Endothelial cell of umbilical vein (primary cell): ENCODE measurements at regions not wholly inside any gene's neighbourhood (a gene's known extent, or its start where the extent isn't known, plus 50 kb on each side); places are given as distances from the start of the nearest gene placed in this dataset.

Experiments used
- BruUV-seq: library from RNA; stranded (reverse); fragments of 400-500 nt; replicated peaks from 2 replicates; lab custom pipeline; 2021; lab: Mats Ljungman, UMichigan
- CTCF ChIA-PET: fragments of 300-600, 350-600 bp; sonication (Branson Sonifier 250); formaldehyde crosslinking; loops from one replicate; lab custom pipeline; 2021; ENCODE audit warnings: antibody characterized with exemption, inconsistent platforms; lab: Charles Lee
- POLR2A ChIA-PET: fragments of 300-600, 350-600 bp; sonication (Branson Sonifier 250); formaldehyde crosslinking; loops from one replicate; lab custom pipeline; 2021; ENCODE audit warnings: antibody characterized with exemption, inconsistent platforms; lab: Charles Lee
- DNase-seq: peaks from one replicate; pipeline ENCODE4 v3.0.0-alpha.2; 2011; ENCODE audit warnings: low read depth, low spot score
- FAIRE-seq: peaks from 2 replicates; lab custom pipeline; 2011; peaks lifted over from hg19 to GRCh38; lab: Jason Lieb, UNC
- H2AFZ ChIP-seq: 2 replicates; pipeline ENCODE4 v1.6.0; 2012; ENCODE audit warnings: low read depth, low read length, control low read depth, inconsistent platforms
- H3K27ac ChIP-seq: 2 replicates; pipeline ENCODE4 v1.5.1; 2011; ENCODE audit warnings: low read depth, mild to moderate bottlenecking, control low read depth, low read length, moderate library complexity; ENCODE audit not compliant: insufficient read depth
- H3K27me3 ChIP-seq, 2 experiments: 2 replicates each; pipeline versions ENCODE4 v1.6.0 to v1.6.1; 2011; ENCODE audit warnings: low read length in 2 of 2, mixed read lengths in 1 of 2; ENCODE audit not compliant: control insufficient read depth in 2 of 2, insufficient read depth in 2 of 2
- H3K36me3 ChIP-seq, 2 experiments: 2 replicates in 1 of 2; 3 replicates in 1 of 2; pipeline ENCODE4 v1.5.1; 2011; ENCODE audit warnings: low read length in 2 of 2, mild to moderate bottlenecking in 1 of 2, moderate library complexity in 1 of 2; ENCODE audit not compliant: control insufficient read depth in 2 of 2, insufficient read depth in 2 of 2; ENCODE audit errors: extremely low read depth in 1 of 2
- H3K4me1 ChIP-seq: 3 replicates; pipeline ENCODE4 v1.5.1; 2011; ENCODE audit warnings: mild to moderate bottlenecking, low read length; ENCODE audit not compliant: control insufficient read depth, insufficient read depth; ENCODE audit errors: extremely low read depth
- H3K4me2 ChIP-seq: 2 replicates; pipeline ENCODE4 v1.6.1; 2011; ENCODE audit warnings: low read length, control low read depth, mixed read lengths; ENCODE audit not compliant: insufficient read depth
- H3K4me3 ChIP-seq, 3 experiments: fragments of 200-600 bp in 1 of 3; sonication (generic), shearing (Covaris generic) in 1 of 3; replicated peaks in 1 of 3; 2 replicates each; pipeline ENCODE4 v1.5.1; 2011 to 2016; ENCODE audit warnings: control low read depth in 3 of 3, low read length in 3 of 3, mild to moderate bottlenecking in 2 of 3, inconsistent platforms in 1 of 3, low read depth in 1 of 3, moderate library complexity in 1 of 3; ENCODE audit not compliant: insufficient read depth in 1 of 3
- H3K79me2 ChIP-seq: 2 replicates; pipeline ENCODE4 v1.6.0; 2012; ENCODE audit warnings: low read length, inconsistent platforms; ENCODE audit not compliant: control insufficient read depth, insufficient read depth
- H3K9ac ChIP-seq: replicated peaks from 2 replicates; pipeline ENCODE3; 2011; ENCODE audit warnings: low read length, control low read depth; ENCODE audit not compliant: insufficient read depth; ENCODE audit errors: extremely low read depth
- H3K9me1 ChIP-seq: replicated peaks from 3 replicates; pipeline ENCODE4 v1.6.0; 2011; ENCODE audit warnings: mild to moderate bottlenecking, low read length; ENCODE audit not compliant: control insufficient read depth, insufficient read depth; ENCODE audit errors: extremely low read depth
- H3K9me3 ChIP-seq: replicated peaks from 2 replicates; pipeline ENCODE4 v1.5.1; 2012; ENCODE audit warnings: low read length, inconsistent platforms; ENCODE audit not compliant: control insufficient read depth, insufficient read depth
- H4K20me1 ChIP-seq: replicated peaks from 2 replicates; pipeline ENCODE3; 2011; ENCODE audit warnings: mild to moderate bottlenecking, low read length; ENCODE audit not compliant: control insufficient read depth, insufficient read depth; ENCODE audit errors: extremely low read depth
- CTCF ChIP-seq, 2 donors: IDR thresholded peaks; 1 replicate in 1 of 2; 2 replicates in 1 of 2; pipeline ENCODE4 v1.5.1; 2011; ENCODE audit warnings: low read length in 2 of 2, mild to moderate bottlenecking in 2 of 2, moderate library complexity in 2 of 2, control low read depth in 1 of 2, inconsistent platforms in 1 of 2, low read depth in 1 of 2; ENCODE audit not compliant: insufficient read depth in 1 of 2; ENCODE audit errors: extremely low read depth in 1 of 2
- EZH2 ChIP-seq: IDR thresholded peaks from 2 replicates; pipeline ENCODE4 v1.6.1; 2012; ENCODE audit warnings: borderline replicate concordance, low read depth, mild to moderate bottlenecking, moderate library complexity, low read length, inconsistent platforms; ENCODE audit not compliant: severe bottlenecking
- FOS ChIP-seq: IDR thresholded peaks from 2 replicates; pipeline ENCODE4 v1.6.1; 2011; ENCODE audit warnings: mild to moderate bottlenecking, low read length, moderate library complexity, borderline replicate concordance; ENCODE audit not compliant: insufficient read depth
- GATA2 ChIP-seq: IDR thresholded peaks from 2 replicates; pipeline ENCODE4 v1.7.0; 2011; ENCODE audit warnings: low read depth, mild to moderate bottlenecking, moderate library complexity, mixed read lengths, low read length; ENCODE audit not compliant: insufficient read length, insufficient read depth
- JUN ChIP-seq: IDR thresholded peaks from 2 replicates; pipeline ENCODE4 v1.6.1; 2011; ENCODE audit warnings: borderline replicate concordance, low read depth; ENCODE audit not compliant: insufficient read length, insufficient read depth
- MAX ChIP-seq: IDR thresholded peaks from 2 replicates; pipeline ENCODE4 v1.6.1; 2011; ENCODE audit not compliant: insufficient read depth, insufficient read length
- MYC ChIP-seq: IDR thresholded peaks from one replicate; pipeline ENCODE4 v1.6.1; 2011; ENCODE audit warnings: mild to moderate bottlenecking, low read depth, low read length
- POLR2A ChIP-seq: IDR thresholded peaks from 2 replicates; pipeline ENCODE4 v1.6.1; 2012; ENCODE audit warnings: low read depth, mild to moderate bottlenecking, control low read depth, low read length
- POLR2AphosphoS5 ChIP-seq: IDR thresholded peaks from 2 replicates; pipeline ENCODE4 v1.6.1; 2012; ENCODE audit warnings: low read depth, mild to moderate bottlenecking, control low read depth, low read length, moderate library complexity; ENCODE audit not compliant: insufficient read depth
- dilution Hi-C: fragments of 300-500 bp; cut with MboI; formaldehyde crosslinking; loops from one replicate; pipeline ENCODE4 v1.15.0; 2019; ENCODE audit warnings: low sequenced_read_pairs; ENCODE audit not compliant: extremely low pct_ligation_motif_present
- intact Hi-C: fragments of 100-400 bp; cut with micrococcal nuclease; formaldehyde crosslinking; loops from one replicate; pipeline ENCODE4 v1.10.0; 2022

- POLR2A ChIA-PET: no interaction called here
- Histone ChIP-seq H3K36me3 (no peaks in the 10 kb centered on the region), H4K20me1 (no peaks in the 10 kb centered on the region), H3K27ac (no peak overlapping the region), H2AFZ (no peak overlapping the region), H3K9me3 (no peaks in the 10 kb centered on the region), H3K4me2 (no peak overlapping the region), H3K79me2 (no peaks in the 10 kb centered on the region), H3K9ac (no peak overlapping the region), H3K27me3 (no peaks in the 10 kb centered on the region), H3K4me1 (no peaks in the 10 kb centered on the region), H3K4me3 (no peak overlapping the region), H3K9me1 (no peaks in the 10 kb centered on the region)
- CTCF ChIA-PET: no interaction called here
- BruUV-seq: no TSS peak
- intact Hi-C loops (no loop called here), dilution Hi-C loops (no loop called here)
- TF ChIP-seq MAX: no peak
- TF ChIP-seq EZH2: no peak
- TF ChIP-seq MYC: no peak
- TF ChIP-seq JUN: no peak
- TF ChIP-seq CTCF (IDR thresholded peaks at IDR 0.05; ENCODE audit: extremely low read depth in 1 of 2, insufficient read depth in 1 of 2, low read depth in 1 of 2, low read length in 2 of 2): no peak
- TF ChIP-seq POLR2AphosphoS5: no peak
- no peak for TF ChIP-seq FOS
- TF ChIP-seq GATA2: no peak
- TF ChIP-seq POLR2A: no peak
- FAIRE-seq: no peak
- DNase-seq: no peak
Measured at GRCh38 chr2:22110244-22110651, 986.5 kb downstream of the TDRD15 start.
